ENCODE measurements at regions not wholly inside any gene's neighbourhood (a gene's known extent, or its start where the extent isn't known, plus 50 kb on each side); places are given as distances from the start of the nearest gene placed in this dataset.
A peak's percentile ranks its signal among the peaks of the same experiment; 100 is the strongest.
"Not testable (repeated sequence)": the region's sequence is repeated elsewhere in the genome, so short reads cannot be mapped to it uniquely, and the experiment has no call there.

GRCh38 chr1:101130673-101131072 is 105.1 kb upstream of the DPH5 start:
- peaks cover 12% of the 10 kb centered on the region for H3K4me1 ChIP-seq (ENCODE audit: insufficient read depth, low read length)

GRCh38 chr1:101128846-101129245 is 103.3 kb upstream of the DPH5 start:
- Histone ChIP-seq H3K4me3 (ENCODE audit: low read length) (no peak overlapping the region), H3K4me1 (ENCODE audit: insufficient read depth, low read length) (peaks cover 17% of the 10 kb centered on the region), H2AFZ (ENCODE audit: low read depth, low read length) (peak overlapping the region; percentile 17), H3K9me3 (ENCODE audit: low read length) (no peaks in the 10 kb centered on the region), H3K27me3 (ENCODE audit: insufficient read depth, low read length) (no peaks in the 10 kb centered on the region), H3K36me3 (ENCODE audit: insufficient read depth, low read length) (no peaks in the 10 kb centered on the region)

More at GRCh38 chr1:101130673-101131072, 105.1 kb upstream of the DPH5 start:
- Histone ChIP-seq H3K4me3 (ENCODE audit: low read length) (no peak overlapping the region), H3K27me3 (ENCODE audit: insufficient read depth, low read length) (no peaks in the 10 kb centered on the region), H3K9me3 (ENCODE audit: low read length) (no peaks in the 10 kb centered on the region), H3K36me3 (ENCODE audit: insufficient read depth, low read length) (no peaks in the 10 kb centered on the region), H2AFZ (ENCODE audit: low read depth, low read length) (no peak overlapping the region)

GRCh38 chr1:101128211-101128727 is 102.7 kb upstream of the DPH5 start:
- peaks cover 17% of the 10 kb centered on the region for H3K4me1 ChIP-seq (ENCODE audit: insufficient read depth, low read length)
- no peaks in the 10 kb centered on the region for H3K36me3 ChIP-seq (ENCODE audit: insufficient read depth, low read length)
- H2AFZ ChIP-seq (ENCODE audit: low read depth, low read length) = peak overlapping the region; percentile 17
- no peaks in the 10 kb centered on the region for H3K27me3 ChIP-seq (ENCODE audit: insufficient read depth, low read length)
- no peak overlapping the region for H3K4me3 ChIP-seq (ENCODE audit: low read length)
- no peaks in the 10 kb centered on the region for H3K9me3 ChIP-seq (ENCODE audit: low read length)

GRCh38 chr1:101124405-101124804 is 98.8 kb upstream of the DPH5 start:
- Histone ChIP-seq H3K4me1 (ENCODE audit: insufficient read depth, low read length) (peaks cover 21% of the 10 kb centered on the region), H3K4me3 (ENCODE audit: low read length) (no peak overlapping the region), H2AFZ (ENCODE audit: low read depth, low read length) (no peak overlapping the region), H3K9me3 (ENCODE audit: low read length) (no peaks in the 10 kb centered on the region), H3K36me3 (ENCODE audit: insufficient read depth, low read length) (no peaks in the 10 kb centered on the region), H3K27me3 (ENCODE audit: insufficient read depth, low read length) (no peaks in the 10 kb centered on the region)

- H3K4me3 ChIP-seq (ENCODE audit: low read length); H3K9me3 ChIP-seq (ENCODE audit: low read length); H3K36me3 ChIP-seq (ENCODE audit: insufficient read depth, low read length); H2AFZ ChIP-seq (ENCODE audit: low read depth, low read length); H3K27me3 ChIP-seq (ENCODE audit: insufficient read depth, low read length): not testable (repeated sequence)
- peaks cover 21% of the 10 kb centered on the region for H3K4me1 ChIP-seq (ENCODE audit: insufficient read depth, low read length)
Observed at GRCh38 chr1:101123904-101124303, 98.3 kb upstream of the DPH5 start.

GRCh38 chr1:101122452-101123166 is 97.0 kb upstream of the DPH5 start:
- Histone ChIP-seq H2AFZ (ENCODE audit: low read depth, low read length) (no peak overlapping the region), H3K4me1 (ENCODE audit: insufficient read depth, low read length) (peaks cover 14% of the 10 kb centered on the region), H3K36me3 (ENCODE audit: insufficient read depth, low read length) (no peaks in the 10 kb centered on the region), H3K4me3 (ENCODE audit: low read length) (no peak overlapping the region), H3K9me3 (ENCODE audit: low read length) (no peaks in the 10 kb centered on the region), H3K27me3 (ENCODE audit: insufficient read depth, low read length) (no peaks in the 10 kb centered on the region)

- Histone ChIP-seq H3K4me1 (ENCODE audit: insufficient read depth, low read length) (peaks cover 14% of the 10 kb centered on the region), H3K27me3 (ENCODE audit: insufficient read depth, low read length) (no peaks in the 10 kb centered on the region), H3K9me3 (ENCODE audit: low read length) (no peaks in the 10 kb centered on the region)
Observed at GRCh38 chr1:101121975-101122374, 96.4 kb upstream of the DPH5 start.

GRCh38 chr1:101121504-101121903 is 95.9 kb upstream of the DPH5 start:
- Histone ChIP-seq H3K27me3 (ENCODE audit: insufficient read depth, low read length) (no peaks in the 10 kb centered on the region), H3K4me1 (ENCODE audit: insufficient read depth, low read length) (peaks cover 14% of the 10 kb centered on the region), H3K9me3 (ENCODE audit: low read length) (no peaks in the 10 kb centered on the region), H3K4me3 (ENCODE audit: low read length) (no peak overlapping the region), H3K36me3 (ENCODE audit: insufficient read depth, low read length) (no peaks in the 10 kb centered on the region), H2AFZ (ENCODE audit: low read depth, low read length) (no peak overlapping the region)

More at GRCh38 chr1:101121975-101122374, 96.4 kb upstream of the DPH5 start:
- H3K4me3 ChIP-seq (ENCODE audit: low read length) = no peak overlapping the region
- H2AFZ ChIP-seq (ENCODE audit: low read depth, low read length) = no peak overlapping the region
- H3K36me3 ChIP-seq (ENCODE audit: insufficient read depth, low read length) = no peaks in the 10 kb centered on the region

- Histone ChIP-seq H2AFZ (ENCODE audit: low read depth, low read length) (no peak overlapping the region), H3K9me3 (ENCODE audit: low read length) (no peaks in the 10 kb centered on the region), H3K4me1 (ENCODE audit: insufficient read depth, low read length) (peaks cover 14% of the 10 kb centered on the region), H3K36me3 (ENCODE audit: insufficient read depth, low read length) (no peaks in the 10 kb centered on the region), H3K4me3 (ENCODE audit: low read length) (no peak overlapping the region), H3K27me3 (ENCODE audit: insufficient read depth, low read length) (no peaks in the 10 kb centered on the region)
Observed at GRCh38 chr1:101120868-101121267, 95.3 kb upstream of the DPH5 start.

GRCh38 chr1:101119289-101119688 is 93.7 kb upstream of the DPH5 start:
- Histone ChIP-seq H3K9me3 (ENCODE audit: low read length) (no peaks in the 10 kb centered on the region), H3K4me1 (ENCODE audit: insufficient read depth, low read length) (peaks cover 8% of the 10 kb centered on the region), H3K27me3 (ENCODE audit: insufficient read depth, low read length) (no peaks in the 10 kb centered on the region), H2AFZ (ENCODE audit: low read depth, low read length) (no peak overlapping the region), H3K36me3 (ENCODE audit: insufficient read depth, low read length) (no peaks in the 10 kb centered on the region), H3K4me3 (ENCODE audit: low read length) (no peak overlapping the region)

- Histone ChIP-seq H2AFZ (ENCODE audit: low read depth, low read length) (no peak overlapping the region), H3K27me3 (ENCODE audit: insufficient read depth, low read length) (no peaks in the 10 kb centered on the region), H3K4me1 (ENCODE audit: insufficient read depth, low read length) (no peaks in the 10 kb centered on the region), H3K36me3 (ENCODE audit: insufficient read depth, low read length) (no peaks in the 10 kb centered on the region), H3K9me3 (ENCODE audit: low read length) (no peaks in the 10 kb centered on the region), H3K4me3 (ENCODE audit: low read length) (no peak overlapping the region)
Observed at GRCh38 chr1:101116006-101116405, 90.4 kb upstream of the DPH5 start.

- no peak overlapping the region for H2AFZ ChIP-seq (ENCODE audit: low read depth, low read length)
- no peaks in the 10 kb centered on the region for H3K4me1 ChIP-seq (ENCODE audit: insufficient read depth, low read length)
- H3K36me3 ChIP-seq (ENCODE audit: insufficient read depth, low read length) = no peaks in the 10 kb centered on the region
- H3K9me3 ChIP-seq (ENCODE audit: low read length) = no peaks in the 10 kb centered on the region
- H3K27me3 ChIP-seq (ENCODE audit: insufficient read depth, low read length) = no peaks in the 10 kb centered on the region
- H3K4me3 ChIP-seq (ENCODE audit: low read length) = no peak overlapping the region
Observed at GRCh38 chr1:101115112-101115511, 89.5 kb upstream of the DPH5 start.

GRCh38 chr1:101114128-101114527 is 88.5 kb upstream of the DPH5 start:
- not testable (repeated sequence) for H3K4me3 ChIP-seq (ENCODE audit: low read length); H3K36me3 ChIP-seq (ENCODE audit: insufficient read depth, low read length); H3K4me1 ChIP-seq (ENCODE audit: insufficient read depth, low read length); H3K9me3 ChIP-seq (ENCODE audit: low read length); H2AFZ ChIP-seq (ENCODE audit: low read depth, low read length); H3K27me3 ChIP-seq (ENCODE audit: insufficient read depth, low read length)

Measured in neuron (in vitro differentiated cells).